Fibroblast of skin of scalp (primary cell): ENCODE measurements at regions not wholly inside any gene's neighbourhood (a gene's known extent, or its start where the extent isn't known, plus 50 kb on each side); places are given as distances from the start of the nearest gene placed in this dataset.
"Not testable (repeated sequence)": the region's sequence is repeated elsewhere in the genome, so short reads cannot be mapped to it uniquely, and the experiment has no call there.

Experiments used
- DNase-seq: peaks from one replicate; pipeline ENCODE4 v3.0.0-alpha.2; 2013

DNA sequence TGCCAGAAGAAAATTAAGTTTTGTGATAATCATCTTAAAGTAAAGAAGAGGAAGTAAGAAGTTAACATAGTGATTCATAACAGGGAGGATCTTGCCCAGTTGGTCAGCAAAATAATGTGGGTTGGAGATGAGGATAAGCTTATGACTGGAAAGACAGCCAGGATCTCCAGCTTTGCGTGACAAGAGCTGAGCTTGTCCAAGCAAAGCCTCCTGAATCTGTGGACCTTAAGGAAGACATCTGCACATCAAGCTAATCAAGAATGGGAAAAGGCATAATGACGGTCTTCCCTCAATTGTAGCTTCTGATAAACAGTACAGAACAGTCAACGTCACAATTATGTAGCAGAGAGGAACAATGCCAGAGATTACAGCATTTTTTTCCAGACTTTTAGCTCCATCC, 744.7 kb upstream of the GOT2 start:
- DNase-seq, result no peak

DNA sequence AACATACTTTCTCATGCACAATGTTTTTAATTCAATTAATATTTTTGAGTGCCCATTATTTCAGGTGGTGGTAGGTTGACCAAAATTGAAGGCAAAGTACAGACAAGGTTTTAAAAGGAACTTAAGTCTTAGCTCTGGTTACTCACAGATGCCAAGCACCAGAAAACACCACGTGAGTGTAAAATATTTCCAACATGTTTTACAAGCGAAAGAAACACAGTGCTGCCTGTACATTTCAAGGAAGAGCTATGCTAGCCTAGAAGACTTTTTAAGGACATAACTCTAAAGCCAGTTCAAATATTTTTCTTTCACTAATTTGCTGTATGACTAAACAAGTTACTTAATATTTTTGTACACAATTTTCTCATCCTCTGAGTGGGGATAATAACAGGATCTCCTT, 736.4 kb upstream of the GOT2 start:
- DNase-seq, result peak; percentile 37

DNA sequence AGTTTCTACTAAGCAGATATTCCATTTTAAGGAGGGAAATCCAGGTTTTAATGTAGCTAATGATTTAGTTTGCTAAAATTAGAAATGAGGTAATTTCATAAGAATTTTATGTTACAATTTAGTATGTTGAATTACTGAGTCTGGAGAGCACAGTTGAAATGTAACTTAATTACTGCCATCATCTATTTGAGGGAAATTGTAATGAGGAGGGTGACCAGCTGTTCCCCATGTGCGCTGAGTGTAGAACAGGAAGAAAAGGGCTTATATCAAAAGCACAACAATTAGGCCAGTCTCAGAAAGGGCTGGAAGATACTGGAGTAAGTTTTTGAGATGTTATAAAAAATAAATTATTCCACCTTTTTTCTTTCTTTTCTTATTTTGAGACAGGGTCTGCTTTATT, 735.1 kb upstream of the GOT2 start:
- DNase-seq, result no peak

DNA sequence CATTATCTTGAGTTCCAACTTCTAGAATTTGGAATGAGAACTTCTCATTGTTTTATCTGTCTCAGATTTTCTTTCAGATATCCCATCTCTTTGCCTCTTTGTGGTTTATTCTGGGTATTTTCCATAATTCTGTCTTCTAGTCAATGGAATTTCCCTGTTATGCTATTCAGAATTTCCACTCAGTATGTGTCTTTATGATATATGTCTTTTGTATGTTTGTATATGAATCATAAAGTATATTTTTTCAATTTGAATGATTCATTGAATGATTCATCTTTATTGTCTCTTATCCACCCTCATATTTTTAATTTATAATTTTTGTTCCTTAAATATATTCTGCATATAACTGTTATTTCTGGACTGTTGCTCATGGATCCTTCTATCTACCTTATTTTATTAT, 729.7 kb upstream of the GOT2 start:
- peak; percentile 82 for DNase-seq

DNA sequence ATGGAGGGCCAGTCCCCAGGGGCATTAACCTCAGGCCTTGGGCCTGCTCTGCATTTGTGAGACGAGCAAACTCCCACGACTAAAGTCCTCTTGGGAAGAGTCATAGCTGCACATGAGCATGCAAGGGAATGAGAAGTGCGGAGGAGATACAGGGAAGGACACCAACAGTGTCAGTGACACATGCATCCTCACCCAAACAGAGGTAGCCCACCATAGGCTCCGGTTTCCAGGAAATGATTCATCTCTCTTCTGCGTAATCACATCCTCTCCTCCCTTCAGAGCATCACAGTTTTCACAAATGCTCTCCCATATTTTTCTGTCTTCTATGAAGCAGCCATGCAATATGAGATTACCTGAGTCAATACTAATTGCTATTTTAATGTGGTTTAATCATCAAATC, 725.7 kb upstream of the GOT2 start:
- DNase-seq, result peak; percentile 14

DNA sequence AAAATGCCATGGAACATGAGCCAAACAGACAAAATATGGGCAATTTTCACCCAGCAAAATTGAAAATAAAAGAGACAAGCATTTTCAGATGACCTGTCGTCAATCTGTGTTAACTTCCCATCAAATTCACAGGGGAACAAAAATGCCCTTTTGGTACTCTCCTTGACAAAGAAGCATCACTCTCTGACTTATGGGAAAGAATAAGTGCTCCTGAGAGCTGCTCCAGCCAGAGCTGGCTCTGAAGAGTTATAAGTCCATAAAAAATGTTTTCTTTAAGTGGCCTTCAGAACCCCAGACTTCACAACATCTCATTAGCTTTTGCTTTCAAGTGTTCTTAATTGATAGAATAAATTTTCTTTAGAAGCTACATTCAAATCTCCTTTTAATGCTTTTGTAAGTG, 721.4 kb upstream of the GOT2 start:
- DNase-seq, result no peak

DNA sequence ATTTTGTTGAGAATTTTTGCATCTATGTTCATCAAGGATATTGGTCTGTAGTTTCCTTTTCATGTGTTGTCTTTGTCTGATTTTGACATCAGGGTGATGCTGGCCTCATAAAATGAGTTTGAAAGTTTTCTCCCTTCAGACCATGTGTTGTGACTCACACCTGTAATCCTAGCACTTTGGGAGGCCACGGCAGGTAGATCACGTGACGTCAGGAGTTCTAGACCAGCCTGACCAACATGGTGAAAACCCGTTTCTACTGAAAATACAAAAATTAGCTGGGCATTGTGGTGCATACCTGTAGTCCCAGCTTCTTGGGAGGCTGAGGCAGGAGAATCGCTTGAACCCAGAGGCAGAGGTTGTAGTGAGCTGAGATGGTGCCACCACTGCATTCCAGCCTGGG, 716.4 kb upstream of the GOT2 start:
- DNase-seq, result not testable (repeated sequence)

DNA sequence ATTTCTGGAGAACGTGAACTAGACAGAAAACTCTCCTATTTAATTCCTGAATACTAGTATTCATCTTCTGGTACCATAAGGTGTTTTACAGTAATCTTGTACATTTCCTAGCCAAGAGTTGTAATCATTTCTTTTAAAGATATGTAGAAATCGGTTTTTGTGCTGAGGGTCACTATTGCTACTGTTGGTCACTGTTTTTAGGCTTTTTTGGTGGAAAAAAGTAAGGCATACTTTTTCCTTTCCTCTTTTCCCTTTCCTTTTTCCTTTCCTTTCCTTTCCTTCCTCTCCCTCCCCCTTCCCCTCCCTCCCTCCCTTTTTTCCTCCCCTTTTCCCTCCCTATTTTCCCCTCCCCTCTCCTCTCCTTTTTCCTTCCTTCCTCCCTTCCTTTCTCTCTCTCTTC, 706.4 kb upstream of the GOT2 start:
- no peak for DNase-seq

DNA sequence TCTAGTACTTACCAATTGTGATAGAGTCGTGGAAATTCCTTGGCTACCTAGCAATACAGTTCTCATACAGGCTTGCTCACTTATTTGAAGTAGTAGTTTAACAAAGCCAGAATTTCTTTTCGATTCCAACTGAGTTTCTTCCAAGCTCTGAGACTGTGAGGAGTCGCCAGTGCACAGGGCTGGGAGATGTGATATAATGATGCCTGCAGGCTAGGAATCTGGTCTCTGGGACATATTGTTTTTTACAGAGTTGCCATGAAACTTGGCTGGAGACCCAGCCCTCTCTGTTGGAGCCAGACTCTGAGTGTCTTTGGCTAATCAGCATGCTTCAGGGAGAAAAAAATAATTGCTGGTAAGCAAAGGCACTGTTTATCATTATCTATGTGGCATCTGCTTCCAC, 698.8 kb upstream of the GOT2 start:
- DNase-seq, result no peak

DNA sequence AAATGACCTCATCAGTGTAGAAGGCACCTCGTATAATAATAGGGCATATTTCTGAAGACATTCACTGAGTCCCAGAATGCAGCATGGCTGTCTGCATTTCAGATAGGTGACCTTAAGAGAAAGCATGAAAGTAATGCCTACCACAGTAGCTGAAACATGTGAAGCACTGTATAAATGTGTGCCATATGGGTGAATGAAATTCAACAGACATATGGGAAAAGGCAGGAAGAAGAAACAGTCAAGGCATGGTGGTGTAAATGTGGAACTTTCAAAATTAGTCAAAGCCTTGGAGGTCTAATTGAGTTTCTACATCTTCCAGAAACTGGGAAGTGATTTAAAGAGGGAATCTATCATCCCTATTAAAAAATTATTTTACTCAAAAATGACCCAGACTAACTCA, 698.2 kb upstream of the GOT2 start:
- no peak for DNase-seq

GRCh38 chr16:59424714-59425273, 690.7 kb upstream of the GOT2 start:
- no peak for DNase-seq

GRCh38 chr16:59411961-59412841, 678.1 kb upstream of the GOT2 start:
- DNase-seq, result peak; percentile 11

GRCh38 chr16:59410451-59410850, 676.3 kb upstream of the GOT2 start:
- DNase-seq, result no peak

DNA sequence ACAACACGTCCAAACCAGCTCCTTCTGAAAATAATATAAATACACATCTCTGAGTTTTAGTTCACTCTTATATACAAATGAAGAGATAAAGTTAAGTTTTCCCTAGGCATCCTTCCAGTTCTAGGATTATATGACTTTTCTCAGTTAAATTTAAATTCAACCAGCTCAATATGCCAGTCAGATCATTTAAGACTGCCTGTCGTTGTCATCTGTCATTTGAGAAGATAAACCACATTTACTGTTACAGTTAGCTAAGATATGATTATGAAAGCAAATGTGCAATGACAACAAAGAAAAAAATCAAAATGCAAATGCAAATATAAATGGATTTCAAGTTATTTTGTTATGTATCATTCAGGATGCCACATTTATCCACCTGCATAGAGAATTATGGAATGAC, 671.7 kb upstream of the GOT2 start:
- DNase-seq, result no peak

DNA sequence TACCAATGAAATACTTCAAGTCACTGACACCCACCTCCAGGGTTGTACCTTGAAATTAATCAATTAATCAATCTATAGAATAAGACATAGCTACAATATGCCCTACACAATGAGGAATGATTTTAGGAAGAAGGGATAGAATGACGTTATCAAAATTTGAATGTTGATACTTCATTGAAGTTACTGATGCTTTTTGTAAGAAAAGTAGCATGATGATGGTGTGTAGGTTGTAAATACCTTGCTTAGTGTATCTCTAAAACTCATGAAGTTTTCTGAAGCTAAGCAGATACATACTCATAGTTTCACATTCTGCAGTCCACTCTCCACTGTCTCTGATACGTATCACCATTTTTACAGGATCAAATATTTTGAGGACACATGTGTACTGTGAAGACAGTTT, 670.4 kb upstream of the GOT2 start:
- no peak for DNase-seq

DNA sequence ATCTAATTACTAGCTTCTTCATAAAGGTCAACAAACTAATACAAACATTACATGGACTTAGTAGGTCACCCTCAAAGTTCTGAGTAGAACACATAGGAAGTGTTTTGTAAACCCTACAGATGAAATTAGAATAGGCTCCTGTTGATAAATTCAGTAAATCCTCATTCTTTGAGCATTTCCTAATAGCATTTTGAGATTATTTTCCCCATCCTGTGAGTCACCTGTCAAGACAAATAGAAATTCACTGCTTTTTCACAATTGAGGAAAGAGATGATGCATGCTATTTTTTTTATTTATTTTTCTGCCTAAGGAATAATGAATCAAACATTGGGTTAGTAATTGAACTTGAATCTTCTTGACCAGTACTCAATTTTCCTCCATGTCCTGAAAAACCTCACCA, 666.7 kb upstream of the GOT2 start:
- no peak for DNase-seq

- DNase-seq, result no peak
Measured at GRCh38 chr16:59397638-59398037, 663.5 kb upstream of the GOT2 start.

- no peak for DNase-seq
Measured at GRCh38 chr16:59394526-59394925, 660.4 kb upstream of the GOT2 start.

GRCh38 chr16:59392911-59393310, 658.8 kb upstream of the GOT2 start:
- no peak for DNase-seq

- no peak for DNase-seq
Measured at GRCh38 chr16:59391617-59392364, 657.7 kb upstream of the GOT2 start.

- peak; percentile 86 for DNase-seq
Measured at GRCh38 chr16:59385959-59386358, 651.8 kb upstream of the GOT2 start.

DNA sequence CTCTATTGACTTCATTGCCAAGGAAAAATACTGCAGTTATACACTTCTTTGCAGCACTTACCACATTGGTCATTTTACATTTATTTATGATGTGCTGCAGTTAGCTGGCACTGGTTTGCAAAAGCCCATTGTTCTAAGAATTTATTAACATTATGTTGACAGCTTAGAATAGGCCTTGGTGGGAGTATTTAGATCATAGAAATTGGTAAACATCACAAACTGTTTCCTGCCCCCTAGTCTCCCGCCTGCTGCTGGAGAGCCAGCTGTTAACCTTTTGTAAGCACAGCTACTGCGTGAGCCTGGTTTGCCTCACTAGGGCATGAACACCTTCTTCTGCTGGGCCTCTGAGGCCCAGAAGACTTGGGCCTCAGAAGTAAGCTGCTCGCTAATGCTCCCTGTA, 651.4 kb upstream of the GOT2 start:
- DNase-seq, result no peak

GRCh38 chr16:59373632-59374031, 639.5 kb upstream of the GOT2 start:
- no peak for DNase-seq

DNA sequence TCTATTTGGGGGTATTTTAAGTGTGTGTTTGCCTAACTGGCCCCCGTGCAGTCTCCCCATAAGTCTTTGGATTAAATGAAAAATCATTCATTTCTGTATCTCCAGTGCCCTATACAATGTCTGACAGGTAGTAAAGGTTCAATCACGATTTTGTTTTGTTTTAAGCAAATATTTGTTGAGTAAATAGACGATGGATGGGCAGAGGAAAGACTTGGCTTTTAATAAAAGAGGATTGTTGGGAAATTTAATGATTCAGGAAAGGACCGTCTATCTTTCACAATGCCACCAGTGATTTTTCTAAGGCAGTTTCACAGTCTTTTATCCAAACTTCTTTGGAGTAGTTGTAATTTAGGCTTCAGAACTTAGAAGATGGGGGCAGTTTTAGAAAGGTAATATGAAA, 636.6 kb upstream of the GOT2 start:
- no peak for DNase-seq
